Endothelial cell of umbilical vein (primary cell): ENCODE measurements at regions not wholly inside any gene's neighbourhood (a gene's known extent, or its start where the extent isn't known, plus 50 kb on each side); places are given as distances from the start of the nearest gene placed in this dataset.

Experiments
- BruUV-seq: library from RNA; stranded (reverse); fragments of 400-500 nt; replicated peaks from 2 replicates; lab custom pipeline; 2021; lab: Mats Ljungman, UMichigan
- CTCF ChIA-PET: fragments of 300-600, 350-600 bp; sonication (Branson Sonifier 250); formaldehyde crosslinking; loops from one replicate; lab custom pipeline; 2021; ENCODE audit warnings: antibody characterized with exemption, inconsistent platforms; lab: Charles Lee
- POLR2A ChIA-PET: fragments of 300-600, 350-600 bp; sonication (Branson Sonifier 250); formaldehyde crosslinking; loops from one replicate; lab custom pipeline; 2021; ENCODE audit warnings: antibody characterized with exemption, inconsistent platforms; lab: Charles Lee
- DNase-seq: peaks from one replicate; pipeline ENCODE4 v3.0.0-alpha.2; 2011; ENCODE audit warnings: low read depth, low spot score
- FAIRE-seq: peaks from 2 replicates; lab custom pipeline; 2011; peaks lifted over from hg19 to GRCh38; lab: Jason Lieb, UNC
- H2AFZ ChIP-seq: 2 replicates; pipeline ENCODE4 v1.6.0; 2012; ENCODE audit warnings: low read depth, low read length, control low read depth, inconsistent platforms
- H3K27ac ChIP-seq: 2 replicates; pipeline ENCODE4 v1.5.1; 2011; ENCODE audit warnings: low read depth, mild to moderate bottlenecking, control low read depth, low read length, moderate library complexity; ENCODE audit not compliant: insufficient read depth
- H3K27me3 ChIP-seq, 2 experiments: 2 replicates each; pipeline versions ENCODE4 v1.6.0 to v1.6.1; 2011; ENCODE audit warnings: low read length in 2 of 2, mixed read lengths in 1 of 2; ENCODE audit not compliant: control insufficient read depth in 2 of 2, insufficient read depth in 2 of 2
- H3K36me3 ChIP-seq, 2 experiments: 2 replicates in 1 of 2; 3 replicates in 1 of 2; pipeline ENCODE4 v1.5.1; 2011; ENCODE audit warnings: low read length in 2 of 2, mild to moderate bottlenecking in 1 of 2, moderate library complexity in 1 of 2; ENCODE audit not compliant: control insufficient read depth in 2 of 2, insufficient read depth in 2 of 2; ENCODE audit errors: extremely low read depth in 1 of 2
- H3K4me1 ChIP-seq: 3 replicates; pipeline ENCODE4 v1.5.1; 2011; ENCODE audit warnings: mild to moderate bottlenecking, low read length; ENCODE audit not compliant: control insufficient read depth, insufficient read depth; ENCODE audit errors: extremely low read depth
- H3K4me2 ChIP-seq: 2 replicates; pipeline ENCODE4 v1.6.1; 2011; ENCODE audit warnings: low read length, control low read depth, mixed read lengths; ENCODE audit not compliant: insufficient read depth
- H3K4me3 ChIP-seq, 3 experiments: fragments of 200-600 bp in 1 of 3; sonication (generic), shearing (Covaris generic) in 1 of 3; replicated peaks in 1 of 3; 2 replicates each; pipeline ENCODE4 v1.5.1; 2011 to 2016; ENCODE audit warnings: control low read depth in 3 of 3, low read length in 3 of 3, mild to moderate bottlenecking in 2 of 3, inconsistent platforms in 1 of 3, low read depth in 1 of 3, moderate library complexity in 1 of 3; ENCODE audit not compliant: insufficient read depth in 1 of 3
- H3K79me2 ChIP-seq: 2 replicates; pipeline ENCODE4 v1.6.0; 2012; ENCODE audit warnings: low read length, inconsistent platforms; ENCODE audit not compliant: control insufficient read depth, insufficient read depth
- H3K9ac ChIP-seq: replicated peaks from 2 replicates; pipeline ENCODE3; 2011; ENCODE audit warnings: low read length, control low read depth; ENCODE audit not compliant: insufficient read depth; ENCODE audit errors: extremely low read depth
- H3K9me1 ChIP-seq: replicated peaks from 3 replicates; pipeline ENCODE4 v1.6.0; 2011; ENCODE audit warnings: mild to moderate bottlenecking, low read length; ENCODE audit not compliant: control insufficient read depth, insufficient read depth; ENCODE audit errors: extremely low read depth
- H3K9me3 ChIP-seq: replicated peaks from 2 replicates; pipeline ENCODE4 v1.5.1; 2012; ENCODE audit warnings: low read length, inconsistent platforms; ENCODE audit not compliant: control insufficient read depth, insufficient read depth
- H4K20me1 ChIP-seq: replicated peaks from 2 replicates; pipeline ENCODE3; 2011; ENCODE audit warnings: mild to moderate bottlenecking, low read length; ENCODE audit not compliant: control insufficient read depth, insufficient read depth; ENCODE audit errors: extremely low read depth
- CTCF ChIP-seq, 2 donors: IDR thresholded peaks; 1 replicate in 1 of 2; 2 replicates in 1 of 2; pipeline ENCODE4 v1.5.1; 2011; ENCODE audit warnings: low read length in 2 of 2, mild to moderate bottlenecking in 2 of 2, moderate library complexity in 2 of 2, control low read depth in 1 of 2, inconsistent platforms in 1 of 2, low read depth in 1 of 2; ENCODE audit not compliant: insufficient read depth in 1 of 2; ENCODE audit errors: extremely low read depth in 1 of 2
- EZH2 ChIP-seq: IDR thresholded peaks from 2 replicates; pipeline ENCODE4 v1.6.1; 2012; ENCODE audit warnings: borderline replicate concordance, low read depth, mild to moderate bottlenecking, moderate library complexity, low read length, inconsistent platforms; ENCODE audit not compliant: severe bottlenecking
- FOS ChIP-seq: IDR thresholded peaks from 2 replicates; pipeline ENCODE4 v1.6.1; 2011; ENCODE audit warnings: mild to moderate bottlenecking, low read length, moderate library complexity, borderline replicate concordance; ENCODE audit not compliant: insufficient read depth
- GATA2 ChIP-seq: IDR thresholded peaks from 2 replicates; pipeline ENCODE4 v1.7.0; 2011; ENCODE audit warnings: low read depth, mild to moderate bottlenecking, moderate library complexity, mixed read lengths, low read length; ENCODE audit not compliant: insufficient read length, insufficient read depth
- JUN ChIP-seq: IDR thresholded peaks from 2 replicates; pipeline ENCODE4 v1.6.1; 2011; ENCODE audit warnings: borderline replicate concordance, low read depth; ENCODE audit not compliant: insufficient read length, insufficient read depth
- MAX ChIP-seq: IDR thresholded peaks from 2 replicates; pipeline ENCODE4 v1.6.1; 2011; ENCODE audit not compliant: insufficient read depth, insufficient read length
- MYC ChIP-seq: IDR thresholded peaks from one replicate; pipeline ENCODE4 v1.6.1; 2011; ENCODE audit warnings: mild to moderate bottlenecking, low read depth, low read length
- POLR2A ChIP-seq: IDR thresholded peaks from 2 replicates; pipeline ENCODE4 v1.6.1; 2012; ENCODE audit warnings: low read depth, mild to moderate bottlenecking, control low read depth, low read length
- POLR2AphosphoS5 ChIP-seq: IDR thresholded peaks from 2 replicates; pipeline ENCODE4 v1.6.1; 2012; ENCODE audit warnings: low read depth, mild to moderate bottlenecking, control low read depth, low read length, moderate library complexity; ENCODE audit not compliant: insufficient read depth
- dilution Hi-C: fragments of 300-500 bp; cut with MboI; formaldehyde crosslinking; loops from one replicate; pipeline ENCODE4 v1.15.0; 2019; ENCODE audit warnings: low sequenced_read_pairs; ENCODE audit not compliant: extremely low pct_ligation_motif_present
- intact Hi-C: fragments of 100-400 bp; cut with micrococcal nuclease; formaldehyde crosslinking; loops from one replicate; pipeline ENCODE4 v1.10.0; 2022

GRCh38 chr2:203648273-203648672 lies 58.2 kb upstream of the CD28 start:
- H2AFZ ChIP-seq = no peak overlapping the region
- no peaks in the 10 kb centered on the region for H3K36me3 ChIP-seq
- no peaks in the 10 kb centered on the region for H3K4me1 ChIP-seq
- ChIA-PET CTCF (interaction anchor here (0.6 to 1.1 kb wide), 2 partner anchors 11 to 66 kb away, joined by 3 read pairs; no protein-coding TSS in a partner anchor), POLR2A (no interaction called here)
- H3K79me2 ChIP-seq = no peaks in the 10 kb centered on the region
- no peak overlapping the region for H3K27ac ChIP-seq
- no peak for TF ChIP-seq MAX
- TF ChIP-seq EZH2 = no peak
- TF ChIP-seq JUN = no peak
- TF ChIP-seq POLR2A = no peak
- no peak for TF ChIP-seq POLR2AphosphoS5
- TF ChIP-seq MYC = no peak
- TF ChIP-seq FOS = no peak
- TF ChIP-seq CTCF (IDR thresholded peaks at IDR 0.05; ENCODE audit: extremely low read depth in 1 of 2, insufficient read depth in 1 of 2, low read depth in 1 of 2, low read length in 2 of 2) = no peak
- no peak for TF ChIP-seq GATA2
- FAIRE-seq (no peak), DNase-seq (no peak)
- H3K9ac ChIP-seq = no peak overlapping the region
- intact Hi-C loops = no loop called here
- no peaks in the 10 kb centered on the region for H4K20me1 ChIP-seq
- H3K9me1 ChIP-seq = no peaks in the 10 kb centered on the region
- H3K4me2 ChIP-seq = no peak overlapping the region
- H3K27me3 ChIP-seq = no peaks in the 10 kb centered on the region
- dilution Hi-C loops = no loop called here
- no peak overlapping the region for H3K4me3 ChIP-seq
- no TSS peak for BruUV-seq
- no peaks in the 10 kb centered on the region for H3K9me3 ChIP-seq
